K562 (cell line): ENCODE measurements at regions not wholly inside any gene's neighbourhood (a gene's known extent, or its start where the extent isn't known, plus 50 kb on each side); places are given as distances from the start of the nearest gene placed in this dataset.

Source experiments
- ATAC-seq: fragments of 200-7000 bp; cut with Tn5 transposase; 3 replicates; pipeline ENCODE4 v1.9.1; 2020; ENCODE audit warnings: moderate library complexity
- BruUV-seq: library from RNA; stranded (reverse); fragments of 400-500 nt; replicated peaks from 2 replicates; lab custom pipeline; 2021; lab: Mats Ljungman, UMichigan
- CTCF ChIA-PET: fragments of 300-600 bp; formaldehyde crosslinking; extraction: SDS; loops from one replicate; lab custom pipeline; 2021; ENCODE audit warnings: low intra/inter-chr PET ratio; lab: Yijun Ruan, JAX
- POLR2A ChIA-PET: fragments of 300-600, 350-650 bp; sonication (Branson Sonifier 250); formaldehyde crosslinking; extraction: SDS; loops from one replicate; lab custom pipeline; 2021; ENCODE audit warnings: antibody characterized with exemption, inconsistent platforms; lab: Yijun Ruan, JAX
- DNase-seq, 4 experiments: peaks; one replicate each; pipeline versions ENCODE4 v3.0.0 to v3.0.0-alpha.2; 2011 to 2018; ENCODE audit warnings: low spot score in 3 of 4, mixed read lengths in 3 of 4; ENCODE audit errors: extremely low read depth in 1 of 4
- FAIRE-seq: peaks from 2 replicates; lab custom pipeline; 2011; peaks lifted over from hg19 to GRCh38; lab: Jason Lieb, UNC
- H2AFZ ChIP-seq: 2 replicates; pipeline ENCODE4 v1.6.0; 2011; ENCODE audit warnings: low read depth, low read length, control low read depth, inconsistent platforms
- H3K27ac ChIP-seq: fragments of 200-600 bp; 3 replicates; pipeline ENCODE4 v1.8.0; 2011; ENCODE audit warnings: low read depth, mild to moderate bottlenecking, control low read depth, inconsistent platforms, low read length, moderate library complexity, mixed read lengths; ENCODE audit errors: extremely low read depth
- H3K27me3 ChIP-seq, 2 experiments: fragments of 300-600 bp in 1 of 2; 2 replicates in 1 of 2; 3 replicates in 1 of 2; pipeline versions ENCODE4 v1.6.0 to v1.8.0; 2011; ENCODE audit warnings: inconsistent platforms in 2 of 2, low read length in 2 of 2, mild to moderate bottlenecking in 1 of 2, mixed read lengths in 1 of 2, moderate library complexity in 1 of 2; ENCODE audit not compliant: control insufficient read depth in 2 of 2, insufficient read depth in 2 of 2
- H3K36me3 ChIP-seq: fragments of 300-600 bp; 3 replicates; pipeline ENCODE4 v1.8.0; 2011; ENCODE audit warnings: mild to moderate bottlenecking, low read length, inconsistent platforms; ENCODE audit not compliant: control insufficient read depth, insufficient read depth
- H3K4me1 ChIP-seq, 2 experiments: fragments of 200-600 bp in 1 of 2; replicated peaks in 1 of 2; 2 replicates in 1 of 2; 3 replicates in 1 of 2; pipeline versions ENCODE4 v1.5.1 to v1.8.0; 2011; ENCODE audit warnings: inconsistent platforms in 2 of 2, low read length in 2 of 2, mild to moderate bottlenecking in 1 of 2, mixed read lengths in 1 of 2, moderate library complexity in 1 of 2; ENCODE audit not compliant: control insufficient read depth in 2 of 2, insufficient read depth in 2 of 2
- H3K4me2 ChIP-seq: 2 replicates; pipeline ENCODE4 v1.6.1; 2011; ENCODE audit warnings: low read length, control low read depth, inconsistent platforms, mixed read lengths; ENCODE audit not compliant: insufficient read depth
- H3K4me3 ChIP-seq: fragments of 200-600 bp; sonication (generic), shearing (Covaris generic); 2 replicates; pipeline ENCODE4 v1.5.1; 2016; ENCODE audit warnings: control low read depth, inconsistent platforms
- H3K79me2 ChIP-seq: fragments of 200-600 bp; 3 replicates; pipeline ENCODE4 v1.8.0; 2011; ENCODE audit warnings: low read length, inconsistent platforms; ENCODE audit not compliant: control insufficient read depth, insufficient read depth
- H3K9ac ChIP-seq, 2 experiments: 2 replicates each; pipeline versions ENCODE4 v1.6.0 to v1.6.1; 2011; ENCODE audit warnings: low read depth in 2 of 2, low read length in 2 of 2, control low read depth in 1 of 2, inconsistent platforms in 1 of 2, mild to moderate bottlenecking in 1 of 2, mixed read lengths in 1 of 2; ENCODE audit not compliant: insufficient read depth in 1 of 2
- H3K9me1 ChIP-seq: one replicate; pipeline ENCODE4 v1.6.0; 2011; ENCODE audit warnings: inconsistent platforms, mild to moderate bottlenecking, low read length, moderate library complexity; ENCODE audit not compliant: control insufficient read depth, insufficient read depth
- H3K9me3 ChIP-seq: replicated peaks from 2 replicates; pipeline ENCODE4 v1.5.1; 2011; ENCODE audit warnings: low read depth, low read length, inconsistent platforms; ENCODE audit not compliant: control insufficient read depth, insufficient read depth
- H4K20me1 ChIP-seq: replicated peaks from 2 replicates; pipeline ENCODE4 v1.6.1; 2011; ENCODE audit warnings: low read length, inconsistent platforms, mixed read lengths; ENCODE audit not compliant: control insufficient read depth, insufficient read depth
- CCAR2 ChIP-seq: fragments of 200-400 bp; formaldehyde crosslinking; IDR thresholded peaks from 2 replicates; pipeline ENCODE4 v1.6.1; 2017; ENCODE audit warnings: mild to moderate bottlenecking, low read depth, low read length
- CEBPG ChIP-seq, 3 experiments: fragments of 200-800 bp in 1 of 3; sonication (Bioruptor generic) in 1 of 3; sonication (generic) in 1 of 3; formaldehyde crosslinking in 1 of 3; IDR thresholded peaks in 2 of 3; conservative IDR thresholded peaks in 1 of 3; 2 replicates each; pipeline versions ENCODE4 v1.6.1 to v1.8.0; 2016 to 2022; ENCODE audit warnings: missing compliant biosample characterization in 2 of 3, missing genetic modification characterization in 2 of 3, mild to moderate bottlenecking in 1 of 3, missing genetic modification reagents in 1 of 3
- ILF3 ChIP-seq: fragments of 450-650 bp; IDR thresholded peaks from 2 replicates; pipeline ENCODE4 v1.6.1; 2018; ENCODE audit warnings: antibody characterized with exemption, mild to moderate bottlenecking, moderate library complexity, borderline replicate concordance
- NONO ChIP-seq, 2 experiments: fragments of 200-400 bp in 1 of 2; fragments of 450-650 bp in 1 of 2; formaldehyde crosslinking in 1 of 2; IDR thresholded peaks; 2 replicates each; pipeline ENCODE4 v1.6.1; 2017; ENCODE audit warnings: low read depth in 2 of 2, mild to moderate bottlenecking in 2 of 2, moderate library complexity in 2 of 2, low read length in 1 of 2
- ZBTB1 ChIP-seq: sonication (generic); formaldehyde crosslinking; IDR thresholded peaks from 2 replicates; pipeline ENCODE4 v1.8.1; 2023; ENCODE audit warnings: missing genetic modification reagents, low read depth, mild to moderate bottlenecking, borderline replicate concordance
- WGBS: fragments of 100-300 bp; shearing (Covaris generic); methylation state at CpG from one replicate; pipeline ENCODE4 v1.1.6; 2016; ENCODE audit warnings: low coverage, mixed read lengths; ENCODE audit not compliant: insufficient coverage; ENCODE audit errors: missing lambda C conversion rate; 5-methylcytosine and 5-hydroxymethylcytosine counted together
- in situ Hi-C: fragments of 300-500 bp; cut with MboI; formaldehyde crosslinking; loops from 4 replicates; pipeline ENCODE4 v1.15.0; 2018; ENCODE audit warnings: inconsistent platforms, mixed read lengths
- intact Hi-C: fragments of 100-400 bp; cut with micrococcal nuclease; formaldehyde crosslinking; loops from 2 replicates; pipeline ENCODE4 v1.14.2; 2022
- TF ChIP-seq, protein P1 (sequence below): fragments of 450-650 bp; IDR thresholded peaks from 2 replicates; pipeline ENCODE4 v1.6.1; 2016; ENCODE audit warnings: low read depth, mild to moderate bottlenecking, moderate library complexity
- TF ChIP-seq, protein P2 (sequence below): fragments of 450-650 bp; formaldehyde crosslinking; IDR thresholded peaks from 2 replicates; pipeline ENCODE4 v1.4.0; 2020; ENCODE audit warnings: mild to moderate bottlenecking, moderate library complexity
- TF ChIP-seq, protein P3 (sequence below): fragments of 250-450 bp; sonication (Bioruptor Pico); IDR thresholded peaks from 2 replicates; pipeline ENCODE4 v1.8.0; 2022; ENCODE audit warnings: inconsistent platforms, mild to moderate bottlenecking, moderate library complexity, borderline replicate concordance

DNA sequence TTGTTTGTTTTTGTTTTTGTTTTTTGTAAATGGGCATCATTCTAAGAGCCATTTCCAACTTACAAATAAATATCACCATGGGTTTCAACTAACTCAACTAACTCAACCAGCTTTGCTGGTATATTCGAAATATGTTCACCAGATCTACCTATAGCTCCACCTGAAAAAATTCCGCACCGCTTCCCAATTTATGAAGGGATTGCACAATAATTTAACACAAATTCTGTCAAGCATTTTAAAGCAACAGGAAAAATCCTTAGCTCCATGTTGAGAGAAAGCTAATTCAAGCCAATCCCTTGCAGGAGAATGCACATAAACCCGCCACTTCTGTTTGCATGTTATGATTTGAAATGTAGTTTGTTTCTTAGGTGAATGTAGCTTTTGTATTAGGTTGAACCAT is 417.8 kb downstream of the EFNB2 start:
- in situ Hi-C loops, result no loop called here
- 0% methylated on average over 4 of the region's 4 CpGs for WGBS
- ATAC-seq (no peak), FAIRE-seq (no peak)
- no peaks in the 10 kb centered on the region for H3K79me2 ChIP-seq
- H4K20me1 ChIP-seq, result no peaks in the 10 kb centered on the region
- H2AFZ ChIP-seq, result no peak overlapping the region
- no peak overlapping the region for H3K9ac ChIP-seq
- intact Hi-C loops, result no loop called here
- H3K4me2 ChIP-seq, result no peak overlapping the region
- H3K9me3 ChIP-seq, result no peaks in the 10 kb centered on the region
- H3K36me3 ChIP-seq, result no peaks in the 10 kb centered on the region
- TF ChIP-seq ILF3 (no peak), CEBPG (CRISPR knock-in tag; IDR thresholded peaks at IDR 0.05) (no peak), CEBPG (tag; conservative IDR thresholded peaks at IDR 0.05 in 1 of 2, IDR thresholded peaks at IDR 0.05 in 1 of 2) (0 out of 4 replicates have a peak, but pooled peaks of 1 of the 2 experiments have one; percentile 16)
- TF ChIP-seq, protein P1, sequence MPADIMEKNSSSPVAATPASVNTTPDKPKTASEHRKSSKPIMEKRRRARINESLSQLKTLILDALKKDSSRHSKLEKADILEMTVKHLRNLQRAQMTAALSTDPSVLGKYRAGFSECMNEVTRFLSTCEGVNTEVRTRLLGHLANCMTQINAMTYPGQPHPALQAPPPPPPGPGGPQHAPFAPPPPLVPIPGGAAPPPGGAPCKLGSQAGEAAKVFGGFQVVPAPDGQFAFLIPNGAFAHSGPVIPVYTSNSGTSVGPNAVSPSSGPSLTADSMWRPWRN, result no peak
- TF ChIP-seq, all 486 proteins: peak for 1
- no peak for DNase-seq
- Histone ChIP-seq H3K27me3 (no peaks in the 10 kb centered on the region), H3K27ac (no peak overlapping the region), H3K9me1 (no peaks in the 10 kb centered on the region), H3K4me1 (no peaks in the 10 kb centered on the region), H3K4me3 (no peak overlapping the region)
- ChIA-PET CTCF (no interaction called here), POLR2A (no interaction called here)
- BruUV-seq, result no TSS peak

DNA sequence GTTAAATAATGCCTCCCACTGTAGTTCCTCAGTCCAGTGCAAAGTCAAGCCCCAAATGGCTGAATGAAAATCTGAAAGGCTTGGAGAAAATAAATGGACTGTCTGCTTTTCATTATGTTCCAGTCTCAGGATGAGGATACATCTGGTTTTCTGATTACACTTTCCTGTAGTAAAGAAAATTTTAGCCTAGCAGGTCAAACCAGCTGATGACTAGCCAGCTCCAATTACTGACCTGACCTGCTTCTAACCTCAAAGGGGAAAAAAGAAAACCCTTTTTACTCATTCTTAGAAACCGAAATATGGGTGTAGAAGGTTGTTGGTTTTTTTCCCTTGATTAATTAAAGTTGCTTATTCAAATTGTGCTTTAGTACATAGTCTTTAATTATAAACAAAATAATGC is 418.4 kb downstream of the EFNB2 start:
- Histone ChIP-seq H3K4me2 (no peak overlapping the region), H3K79me2 (no peaks in the 10 kb centered on the region), H3K9ac (no peak overlapping the region), H4K20me1 (no peaks in the 10 kb centered on the region), H3K27me3 (no peaks in the 10 kb centered on the region), H3K4me3 (no peak overlapping the region), H3K27ac (no peak overlapping the region), H3K9me3 (no peaks in the 10 kb centered on the region), H2AFZ (no peak overlapping the region), H3K9me1 (no peaks in the 10 kb centered on the region), H3K36me3 (no peaks in the 10 kb centered on the region), H3K4me1 (no peaks in the 10 kb centered on the region)
- ATAC-seq, result no peak
- no TSS peak for BruUV-seq
- DNase-seq, result no peak
- 0% methylated on average over 1 of the region's 1 CpG for WGBS
- POLR2A ChIA-PET, result no interaction called here
- FAIRE-seq, result no peak
- intact Hi-C loops, result no loop called here
- in situ Hi-C loops, result no loop called here
- CTCF ChIA-PET, result no interaction called here
- TF ChIP-seq NONO (IDR thresholded peaks at IDR 0.05; ENCODE audit: low read depth in 2 of 2, low read length in 1 of 2), result no peak
- TF ChIP-seq, protein P2, sequence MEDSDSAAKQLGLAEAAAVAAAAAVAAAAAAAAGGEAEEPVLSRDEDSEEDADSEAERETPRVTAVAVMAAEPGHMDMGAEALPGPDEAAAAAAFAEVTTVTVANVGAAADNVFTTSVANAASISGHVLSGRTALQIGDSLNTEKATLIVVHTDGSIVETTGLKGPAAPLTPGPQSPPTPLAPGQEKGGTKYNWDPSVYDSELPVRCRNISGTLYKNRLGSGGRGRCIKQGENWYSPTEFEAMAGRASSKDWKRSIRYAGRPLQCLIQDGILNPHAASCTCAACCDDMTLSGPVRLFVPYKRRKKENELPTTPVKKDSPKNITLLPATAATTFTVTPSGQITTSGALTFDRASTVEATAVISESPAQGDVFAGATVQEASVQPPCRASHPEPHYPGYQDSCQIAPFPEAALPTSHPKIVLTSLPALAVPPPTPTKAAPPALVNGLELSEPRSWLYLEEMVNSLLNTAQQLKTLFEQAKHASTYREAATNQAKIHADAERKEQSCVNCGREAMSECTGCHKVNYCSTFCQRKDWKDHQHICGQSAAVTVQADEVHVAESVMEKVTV, result no peak
- TF ChIP-seq CCAR2, result no peak
- TF ChIP-seq ZBTB1 (CRISPR knock-in tag), result no peak
- TF ChIP-seq, protein P3, sequence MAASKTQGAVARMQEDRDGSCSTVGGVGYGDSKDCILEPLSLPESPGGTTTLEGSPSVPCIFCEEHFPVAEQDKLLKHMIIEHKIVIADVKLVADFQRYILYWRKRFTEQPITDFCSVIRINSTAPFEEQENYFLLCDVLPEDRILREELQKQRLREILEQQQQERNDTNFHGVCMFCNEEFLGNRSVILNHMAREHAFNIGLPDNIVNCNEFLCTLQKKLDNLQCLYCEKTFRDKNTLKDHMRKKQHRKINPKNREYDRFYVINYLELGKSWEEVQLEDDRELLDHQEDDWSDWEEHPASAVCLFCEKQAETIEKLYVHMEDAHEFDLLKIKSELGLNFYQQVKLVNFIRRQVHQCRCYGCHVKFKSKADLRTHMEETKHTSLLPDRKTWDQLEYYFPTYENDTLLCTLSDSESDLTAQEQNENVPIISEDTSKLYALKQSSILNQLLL (CRISPR knock-in tag), result no peak
